GM12878 (cell line): ENCODE measurements at regions not wholly inside any gene's neighbourhood (a gene's known extent, or its start where the extent isn't known, plus 50 kb on each side); places are given as distances from the start of the nearest gene placed in this dataset.

Source experiments
- CHD1 ChIP-seq: IDR thresholded peaks from 2 replicates; pipeline ENCODE4 v1.6.1; 2012; ENCODE audit warnings: low read depth, low read length, improper control_type of control experiment
- CTCF ChIP-seq, 3 experiments: IDR thresholded peaks in 2 of 3; conservative IDR thresholded peaks in 1 of 3; 2 replicates each; pipeline ENCODE4 v1.5.1; 2011; ENCODE audit warnings: low read depth in 3 of 3, low read length in 3 of 3, mild to moderate bottlenecking in 3 of 3, control low read depth in 2 of 3, moderate library complexity in 2 of 3, inconsistent platforms in 1 of 3, mixed read lengths in 1 of 3; ENCODE audit not compliant: control insufficient read depth in 2 of 3, insufficient read depth in 1 of 3; ENCODE audit errors: extremely low read depth in 1 of 3
- PBX3 ChIP-seq: IDR thresholded peaks from 2 replicates; pipeline ENCODE4 v1.6.1; 2011; ENCODE audit warnings: mild to moderate bottlenecking, low read depth, low read length, moderate library complexity; ENCODE audit not compliant: insufficient replicate concordance
- PKNOX1 ChIP-seq: fragments of 450-650 bp; IDR thresholded peaks from 2 replicates; pipeline ENCODE4 v1.6.1; 2016; ENCODE audit warnings: mild to moderate bottlenecking
- REST ChIP-seq: IDR thresholded peaks from 2 replicates; pipeline ENCODE4 v1.6.1; 2012; ENCODE audit warnings: mild to moderate bottlenecking, low read depth, low read length
- SP1 ChIP-seq: IDR thresholded peaks from one replicate; pipeline ENCODE4 v1.6.1; 2011; ENCODE audit warnings: low read depth, low read length
- YY1 ChIP-seq: IDR thresholded peaks from 2 replicates; pipeline ENCODE4 v1.6.1; 2011; ENCODE audit warnings: low read depth, mild to moderate bottlenecking, low read length
- ZSCAN29 ChIP-seq: fragments of 450-650 bp; IDR thresholded peaks from 2 replicates; pipeline ENCODE4 v1.6.1; 2017; ENCODE audit warnings: mild to moderate bottlenecking, moderate library complexity

- TF ChIP-seq SP1: no peak
- no peak for TF ChIP-seq REST
- no peak for TF ChIP-seq PBX3
- no peak for TF ChIP-seq YY1
- no peak for TF ChIP-seq CHD1
- TF ChIP-seq PKNOX1: no peak
- no peak for TF ChIP-seq CTCF (IDR thresholded peaks at IDR 0.05 in 2 of 3, conservative IDR thresholded peaks at IDR 0.05 in 1 of 3; ENCODE audit: control insufficient read depth in 2 of 3, extremely low read depth in 1 of 3, insufficient read depth in 1 of 3, low read depth in 3 of 3, low read length in 3 of 3)
- TF ChIP-seq ZSCAN29: no peak
These were observed 472.0 kb downstream of the ARAP2 start for GRCh38 chr4:35772291-35772690.
